HCT116 (cell line): ENCODE measurements at regions not wholly inside any gene's neighbourhood (a gene's known extent, or its start where the extent isn't known, plus 50 kb on each side); places are given as distances from the start of the nearest gene placed in this dataset.

Experiments used
- EZH2phosphoT487 ChIP-seq: fragments of 200-600 bp; IDR thresholded peaks from 2 replicates; pipeline ENCODE4 v1.6.1; 2018; ENCODE audit warnings: antibody characterized with exemption, borderline replicate concordance
- POLR2A ChIP-seq: IDR thresholded peaks from 2 replicates; pipeline ENCODE4 v1.7.0; 2011; ENCODE audit warnings: borderline replicate concordance; ENCODE audit not compliant: insufficient read depth, insufficient read length; ENCODE audit errors: extremely low read depth
- POLR2AphosphoS5 ChIP-seq: IDR thresholded peaks from 2 replicates; pipeline ENCODE4 v1.6.1; 2011; ENCODE audit warnings: mild to moderate bottlenecking, low read depth, low read length, moderate library complexity
- TF ChIP-seq, protein P1 (sequence below), 3 experiments: fragments of 200-600 bp in 1 of 3; sonication (generic) in 1 of 3; IDR thresholded peaks in 2 of 3; conservative IDR thresholded peaks in 1 of 3; 2 replicates each; pipeline ENCODE4 v1.5.1; 2012 to 2017; ENCODE audit warnings: low read depth in 2 of 3, low read length in 2 of 3, antibody characterized with exemption in 1 of 3, borderline replicate concordance in 1 of 3, control low read depth in 1 of 3, mild to moderate bottlenecking in 1 of 3, mixed read lengths in 1 of 3, mixed run types in 1 of 3, moderate library complexity in 1 of 3; ENCODE audit not compliant: insufficient read depth in 1 of 3

DNA sequence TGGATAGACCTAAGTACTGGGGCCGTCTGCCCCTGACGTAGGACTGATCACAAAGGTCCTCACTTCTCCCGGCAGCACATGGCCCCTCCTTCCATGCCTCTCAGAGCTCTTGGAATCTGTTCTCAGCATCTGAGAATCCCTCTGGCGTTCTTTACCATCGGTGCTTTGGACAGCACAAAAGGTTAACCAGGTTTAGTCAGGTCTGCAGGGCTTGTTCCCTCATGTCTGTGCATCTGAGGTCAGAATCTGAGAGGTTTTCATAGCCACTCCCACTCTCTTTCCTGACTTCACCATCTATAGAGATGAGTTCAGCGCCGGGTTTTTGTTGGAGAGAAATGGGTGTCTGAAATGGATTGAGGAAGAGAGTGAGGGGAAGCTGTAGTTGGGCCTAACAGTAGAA lies 130.0 kb upstream of the ARHGAP5 start:
- TF ChIP-seq, protein P1, sequence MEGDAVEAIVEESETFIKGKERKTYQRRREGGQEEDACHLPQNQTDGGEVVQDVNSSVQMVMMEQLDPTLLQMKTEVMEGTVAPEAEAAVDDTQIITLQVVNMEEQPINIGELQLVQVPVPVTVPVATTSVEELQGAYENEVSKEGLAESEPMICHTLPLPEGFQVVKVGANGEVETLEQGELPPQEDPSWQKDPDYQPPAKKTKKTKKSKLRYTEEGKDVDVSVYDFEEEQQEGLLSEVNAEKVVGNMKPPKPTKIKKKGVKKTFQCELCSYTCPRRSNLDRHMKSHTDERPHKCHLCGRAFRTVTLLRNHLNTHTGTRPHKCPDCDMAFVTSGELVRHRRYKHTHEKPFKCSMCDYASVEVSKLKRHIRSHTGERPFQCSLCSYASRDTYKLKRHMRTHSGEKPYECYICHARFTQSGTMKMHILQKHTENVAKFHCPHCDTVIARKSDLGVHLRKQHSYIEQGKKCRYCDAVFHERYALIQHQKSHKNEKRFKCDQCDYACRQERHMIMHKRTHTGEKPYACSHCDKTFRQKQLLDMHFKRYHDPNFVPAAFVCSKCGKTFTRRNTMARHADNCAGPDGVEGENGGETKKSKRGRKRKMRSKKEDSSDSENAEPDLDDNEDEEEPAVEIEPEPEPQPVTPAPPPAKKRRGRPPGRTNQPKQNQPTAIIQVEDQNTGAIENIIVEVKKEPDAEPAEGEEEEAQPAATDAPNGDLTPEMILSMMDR (IDR thresholded peaks at IDR 0.05 in 2 of 3, conservative IDR thresholded peaks at IDR 0.05 in 1 of 3; ENCODE audit: borderline replicate concordance in 1 of 3, insufficient read depth in 1 of 3, low read depth in 2 of 3, low read length in 2 of 3): no peak
- TF ChIP-seq POLR2AphosphoS5 (no peak), POLR2A (no peak), EZH2phosphoT487 (no peak)
